GM12891 (cell line): ENCODE measurements at regions not wholly inside any gene's neighbourhood (a gene's known extent, or its start where the extent isn't known, plus 50 kb on each side); places are given as distances from the start of the nearest gene placed in this dataset.

Source experiments
- DNase-seq: peaks from one replicate; pipeline ENCODE4 v3.0.0; 2011; ENCODE audit warnings: low spot score; ENCODE audit not compliant: insufficient read length
- FAIRE-seq: peaks from 2 replicates; lab custom pipeline; 2011; peaks lifted over from hg19 to GRCh38; lab: Jason Lieb, UNC
- PAX5 ChIP-seq: IDR thresholded peaks from 2 replicates; pipeline ENCODE4 v1.6.1; 2011; ENCODE audit warnings: low read length, moderate library complexity, mild to moderate bottlenecking; ENCODE audit not compliant: insufficient read depth, severe bottlenecking
- POLR2A ChIP-seq: IDR thresholded peaks from 2 replicates; pipeline ENCODE4 v1.6.1; 2011; ENCODE audit warnings: low read depth, low read length, control low read depth
- POLR2AphosphoS5 ChIP-seq: IDR thresholded peaks from 2 replicates; pipeline ENCODE4 v1.6.1; 2011; ENCODE audit warnings: low read depth, low read length, control low read depth
- POU2F2 ChIP-seq: IDR thresholded peaks from 2 replicates; pipeline ENCODE4 v1.6.1; 2011; ENCODE audit warnings: low read depth, mild to moderate bottlenecking, control low read depth, low read length, moderate library complexity
- SPI1 ChIP-seq: IDR thresholded peaks from 2 replicates; pipeline ENCODE4 v1.6.1; 2011; ENCODE audit warnings: low read depth, low read length, control low read depth
- TAF1 ChIP-seq: IDR thresholded peaks from 2 replicates; pipeline ENCODE4 v1.6.1; 2011; ENCODE audit warnings: low read depth, low read length, control low read depth

DNA sequence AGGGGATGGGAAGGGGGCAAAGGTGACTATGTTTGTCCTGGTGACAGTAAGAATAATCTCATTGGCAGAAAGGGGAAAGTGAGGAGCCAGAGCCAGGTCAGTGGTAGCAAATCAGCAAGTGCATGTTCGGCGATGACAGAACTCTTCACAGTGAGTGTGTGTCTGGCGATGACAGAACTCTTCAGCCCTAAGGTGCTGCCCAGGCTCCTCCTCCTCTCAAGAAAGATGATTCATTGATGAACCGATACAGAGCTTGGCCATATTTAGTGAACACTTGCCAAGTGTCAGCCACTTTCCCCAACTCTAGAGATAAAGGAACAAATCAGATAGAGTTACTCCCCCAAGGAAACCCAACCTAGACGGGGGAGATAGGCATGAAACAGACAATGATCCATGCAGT, 199.3 kb upstream of the UBL3 start:
- FAIRE-seq, result no peak
- no peak for DNase-seq

DNA sequence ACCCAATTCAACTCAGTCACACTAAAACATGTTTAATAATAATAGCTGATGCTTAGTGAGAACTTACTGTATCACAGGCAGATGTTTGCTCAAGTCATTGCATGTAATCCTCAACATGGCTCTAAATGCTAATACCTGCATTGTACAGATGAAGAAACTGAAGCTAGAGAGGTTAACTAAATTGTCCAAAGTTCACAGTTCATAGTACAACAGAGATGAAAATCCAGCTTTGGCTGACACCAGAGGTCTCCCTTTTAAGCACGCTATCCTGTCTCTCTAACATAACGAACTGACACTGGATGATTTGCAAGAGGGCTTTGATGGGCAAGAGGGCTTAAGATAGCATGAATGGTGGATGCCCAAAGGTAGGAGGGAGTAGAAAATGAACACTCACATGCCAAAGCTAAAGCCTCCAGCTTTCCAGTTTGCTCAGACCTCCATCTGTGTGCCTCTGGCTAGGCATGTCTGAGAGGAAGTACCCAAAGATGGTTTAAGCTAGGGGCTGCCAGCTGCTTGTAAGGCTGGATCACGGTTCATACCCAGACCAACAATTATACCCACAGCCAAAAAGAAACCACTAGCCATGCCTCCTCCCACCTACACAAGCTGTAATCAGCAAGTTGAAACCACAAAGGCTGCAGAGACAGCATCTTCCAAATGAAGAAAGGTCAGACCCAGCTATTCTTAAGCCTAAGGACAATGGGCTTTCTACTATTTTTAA, 196.9 kb upstream of the UBL3 start:
- no peak for TF ChIP-seq TAF1
- no peak for TF ChIP-seq POU2F2
- TF ChIP-seq POLR2A, result no peak
- no peak for TF ChIP-seq POLR2AphosphoS5
- TF ChIP-seq PAX5, result no peak
- TF ChIP-seq SPI1, result 0 out of 2 replicates have a peak, but pooled peaks have one; percentile 14
- DNase-seq (no peak), FAIRE-seq (no peak)

More for the DNA sequence above, 199.3 kb upstream of the UBL3 start:
- TF ChIP-seq POLR2A (no peak), TAF1 (no peak), POU2F2 (no peak), POLR2AphosphoS5 (no peak), PAX5 (no peak), SPI1 (no peak)

DNA sequence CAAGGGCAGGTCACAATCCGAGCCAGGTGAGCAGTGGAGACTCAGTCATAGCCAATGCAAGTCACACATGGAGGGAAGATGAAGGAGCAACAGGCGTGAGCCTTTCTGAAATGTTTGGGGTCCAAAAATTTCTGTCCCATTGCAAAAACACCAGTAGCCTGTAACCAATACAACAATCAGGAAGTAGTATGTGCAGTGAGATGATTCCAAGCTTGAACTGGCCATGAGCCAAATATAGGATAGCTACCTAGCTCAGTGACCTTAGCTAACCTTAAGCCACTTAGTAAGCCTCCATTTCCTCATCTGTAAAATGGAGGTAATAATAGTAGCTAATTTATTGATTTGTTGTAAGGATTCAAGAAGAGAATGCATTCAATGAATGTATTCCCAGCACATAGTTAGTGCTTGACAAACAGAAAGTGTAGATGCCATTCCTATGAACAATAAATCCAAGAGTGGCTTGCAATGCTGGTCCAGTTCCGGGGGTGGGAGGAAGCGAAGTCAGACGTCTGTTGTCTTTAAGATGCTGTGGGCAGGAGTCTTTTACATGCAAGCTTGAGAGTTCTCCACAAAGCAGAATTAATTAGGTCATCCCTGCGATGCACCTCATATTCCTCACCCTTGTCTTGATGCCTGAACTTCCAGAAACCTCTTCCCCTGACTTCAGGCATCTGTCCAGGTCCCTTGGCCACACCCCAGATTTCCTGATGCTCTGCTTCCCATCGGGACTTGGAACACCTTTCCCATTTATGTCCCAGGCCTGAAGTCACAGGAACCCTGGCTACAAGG, 195.7 kb upstream of the UBL3 start:
- TF ChIP-seq PAX5 (no peak), POLR2AphosphoS5 (no peak), SPI1 (no peak), POLR2A (no peak), TAF1 (no peak), POU2F2 (no peak)
- DNase-seq, result no peak
- FAIRE-seq, result no peak

DNA sequence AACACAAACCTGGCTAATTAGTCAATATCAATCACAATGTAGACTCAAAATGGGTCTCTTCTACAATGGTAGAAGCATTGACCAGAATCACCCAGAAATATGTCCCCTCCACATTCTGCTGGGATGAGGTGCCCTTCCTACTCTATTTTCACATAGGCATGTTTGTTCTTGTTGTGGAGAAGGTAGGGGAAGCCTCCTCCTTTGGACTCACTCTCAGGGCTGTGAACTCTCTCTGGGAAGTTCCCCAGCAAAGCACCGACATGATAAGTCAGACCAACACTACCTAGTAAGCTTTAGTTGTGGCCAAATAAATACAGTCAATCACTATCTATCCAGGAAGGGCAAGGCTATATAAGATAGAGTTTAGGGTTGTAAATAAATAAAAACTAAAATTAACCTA, 194.5 kb upstream of the UBL3 start:
- DNase-seq (no peak), FAIRE-seq (no peak)
- TF ChIP-seq SPI1, result no peak
- TF ChIP-seq POLR2A, result no peak
- no peak for TF ChIP-seq TAF1
- TF ChIP-seq POLR2AphosphoS5, result no peak
- no peak for TF ChIP-seq PAX5

DNA sequence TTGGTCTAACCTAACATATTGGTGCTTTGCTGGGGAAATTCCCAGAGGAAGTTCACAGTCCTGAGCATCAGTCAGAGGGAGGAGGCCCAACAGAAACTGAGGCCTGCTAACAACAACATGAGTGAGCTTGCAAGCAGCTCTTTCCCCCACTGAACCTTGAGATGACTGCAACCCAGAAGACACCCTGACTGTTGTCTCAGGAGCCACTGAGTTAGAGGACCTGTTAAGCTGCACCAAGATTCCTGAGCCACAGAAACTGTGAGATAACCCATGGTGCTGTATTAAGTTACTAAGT, 193.2 kb upstream of the UBL3 start:
- DNase-seq, result no peak
- no peak for FAIRE-seq
- TF ChIP-seq POLR2AphosphoS5 (no peak), SPI1 (no peak), PAX5 (no peak), POLR2A (no peak), POU2F2 (no peak), TAF1 (no peak)

DNA sequence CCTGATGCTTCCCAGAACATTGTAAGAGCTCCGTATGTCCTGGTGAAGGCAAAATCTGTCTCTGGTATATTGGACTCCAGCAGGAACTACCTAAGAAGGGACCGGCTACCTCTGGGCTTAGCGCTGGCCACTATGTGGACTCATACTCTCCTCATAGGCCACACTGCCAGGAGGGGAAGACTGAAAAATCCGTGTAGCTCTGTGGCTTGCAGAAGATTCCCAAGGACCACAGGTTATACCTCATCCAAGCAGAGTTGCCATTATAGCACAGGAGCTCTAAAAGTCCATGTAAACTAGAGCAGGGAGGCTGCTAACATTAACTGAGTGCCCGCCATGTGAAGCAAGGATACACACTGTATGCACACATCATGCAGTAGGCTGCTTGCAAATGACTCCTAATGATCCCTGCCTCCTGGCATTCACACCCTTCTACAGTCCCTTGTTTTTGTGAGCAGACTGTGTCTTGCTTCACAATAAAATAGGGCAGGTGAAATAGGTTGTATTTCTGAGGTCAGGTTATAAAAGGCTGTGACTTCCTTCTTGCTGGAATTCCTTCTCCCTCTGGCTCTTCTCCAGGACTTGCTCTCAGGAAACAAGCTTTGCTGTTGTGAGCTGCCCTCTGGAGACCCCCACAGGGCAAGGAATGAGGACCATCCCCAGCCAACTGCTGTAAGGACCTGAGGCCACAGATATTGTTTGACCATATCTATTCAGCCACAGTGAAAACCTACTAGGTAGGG, 192.6 kb upstream of the UBL3 start:
- TF ChIP-seq PAX5 (no peak), POLR2AphosphoS5 (no peak), TAF1 (no peak)
- DNase-seq (no peak), FAIRE-seq (no peak)

DNA sequence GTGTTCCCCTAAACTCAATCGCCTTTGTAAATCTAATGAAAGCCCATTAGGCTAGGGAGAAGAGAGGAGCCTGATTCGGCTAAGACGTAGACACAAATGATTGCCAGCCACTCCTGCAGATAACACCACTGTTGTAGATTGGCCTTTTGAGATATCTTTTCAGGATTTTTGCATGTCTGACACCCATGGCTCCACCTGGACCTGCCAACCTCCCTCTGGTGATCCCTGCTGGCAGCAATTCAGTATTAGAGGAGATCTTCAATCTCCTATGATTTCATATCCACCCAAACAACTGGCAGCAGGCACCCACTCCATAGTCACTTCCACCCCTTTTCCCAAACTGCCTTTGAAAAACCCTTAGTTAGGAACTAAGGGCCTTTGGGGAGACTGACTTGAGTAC, 191.9 kb upstream of the UBL3 start:
- DNase-seq (no peak), FAIRE-seq (no peak)
- no peak for TF ChIP-seq POU2F2
- no peak for TF ChIP-seq POLR2AphosphoS5
- TF ChIP-seq PAX5, result no peak

DNA sequence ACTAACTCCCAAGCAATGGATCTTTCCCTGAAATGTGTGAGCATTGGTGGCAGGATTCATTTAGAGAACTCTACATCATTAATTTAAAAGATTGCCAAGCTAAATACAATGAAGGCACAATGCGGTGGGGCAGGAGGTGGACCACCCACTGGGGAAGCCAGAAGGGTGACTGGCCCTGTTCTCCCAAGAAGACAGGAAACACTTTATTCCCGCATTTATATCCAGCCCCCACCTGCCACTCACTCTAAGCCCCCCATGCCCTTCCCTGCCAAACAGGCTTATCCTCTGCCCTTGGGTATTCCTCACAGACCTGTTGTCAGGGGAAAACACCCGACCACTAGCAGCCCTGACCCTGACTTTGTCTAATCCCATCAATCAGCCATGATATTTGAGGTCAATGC, 189.1 kb upstream of the UBL3 start:
- DNase-seq, result no peak
- FAIRE-seq, result no peak
- TF ChIP-seq POU2F2 (no peak), PAX5 (no peak), SPI1 (no peak), POLR2A (no peak), TAF1 (no peak), POLR2AphosphoS5 (no peak)

DNA sequence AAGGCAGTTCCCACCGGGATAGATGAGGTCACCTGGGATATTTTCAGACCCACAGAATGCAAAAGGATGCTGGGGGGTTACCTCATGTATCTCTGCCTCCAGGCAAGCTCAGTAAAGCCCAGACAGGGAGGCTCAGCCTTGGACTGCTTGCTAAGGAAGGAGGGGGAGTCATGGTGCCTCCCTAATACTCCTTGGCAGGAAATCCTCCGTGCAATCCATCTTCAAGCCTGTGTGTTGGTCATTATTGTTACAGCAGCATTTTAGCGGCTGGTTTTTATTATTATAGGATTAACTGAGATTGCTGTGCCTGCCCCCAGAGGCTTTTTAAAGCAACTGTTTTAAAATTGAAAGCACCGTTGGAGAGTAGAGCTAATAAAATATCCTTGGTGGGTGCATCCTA, 188.5 kb upstream of the UBL3 start:
- TF ChIP-seq SPI1, result no peak
- no peak for TF ChIP-seq PAX5
- no peak for TF ChIP-seq POU2F2
- no peak for TF ChIP-seq POLR2AphosphoS5
- TF ChIP-seq TAF1, result no peak
- no peak for TF ChIP-seq POLR2A
- FAIRE-seq, result no peak
- no peak for DNase-seq

DNA sequence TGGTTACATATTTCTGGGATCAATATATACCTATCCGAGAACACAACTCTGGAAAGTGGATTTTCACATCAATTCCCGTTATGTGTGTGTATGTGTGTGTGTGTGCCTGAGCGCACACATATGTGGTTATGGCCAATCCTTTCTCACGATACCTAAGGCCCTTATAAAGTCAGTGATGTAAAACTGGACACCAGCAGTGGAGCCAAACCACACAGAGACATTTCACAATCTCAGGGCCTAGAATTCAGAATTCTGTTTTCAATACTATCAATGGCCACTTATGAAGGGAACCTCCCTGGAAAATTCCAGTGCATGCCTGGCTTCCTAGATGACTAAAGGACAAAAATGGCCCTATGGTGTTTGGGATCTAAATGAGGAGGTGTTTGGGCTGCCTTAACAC, 187.3 kb upstream of the UBL3 start:
- FAIRE-seq (no peak), DNase-seq (no peak)
- TF ChIP-seq POLR2AphosphoS5 (no peak), POU2F2 (no peak), SPI1 (no peak), PAX5 (no peak), POLR2A (no peak), TAF1 (no peak)
